KOPT-K1 (cell line): ENCODE measurements at regions not wholly inside any gene's neighbourhood (a gene's known extent, or its start where the extent isn't known, plus 50 kb on each side); places are given as distances from the start of the nearest gene placed in this dataset.

ENCODE experiments used
- H3K27ac ChIP-seq: fragments of 200-600 bp; sonication (generic); 2 replicates; pipeline ENCODE4 v1.5.1; 2016; ENCODE audit warnings: antibody characterized with exemption, mild to moderate bottlenecking, low read depth, low read length; ENCODE audit not compliant: poor library complexity, severe bottlenecking
- H3K36me3 ChIP-seq: fragments of 200-600 bp; sonication (generic); 2 replicates; pipeline ENCODE4 v1.5.1; 2017; ENCODE audit warnings: antibody characterized with exemption, mild to moderate bottlenecking, low read length, moderate library complexity; ENCODE audit not compliant: insufficient read depth
- H3K9me3 ChIP-seq: fragments of 200-600 bp; sonication (generic); 2 replicates; pipeline ENCODE4 v1.5.1; 2017; ENCODE audit warnings: antibody characterized with exemption, low read length, mild to moderate bottlenecking; ENCODE audit not compliant: insufficient read depth, poor library complexity, severe bottlenecking

DNA sequence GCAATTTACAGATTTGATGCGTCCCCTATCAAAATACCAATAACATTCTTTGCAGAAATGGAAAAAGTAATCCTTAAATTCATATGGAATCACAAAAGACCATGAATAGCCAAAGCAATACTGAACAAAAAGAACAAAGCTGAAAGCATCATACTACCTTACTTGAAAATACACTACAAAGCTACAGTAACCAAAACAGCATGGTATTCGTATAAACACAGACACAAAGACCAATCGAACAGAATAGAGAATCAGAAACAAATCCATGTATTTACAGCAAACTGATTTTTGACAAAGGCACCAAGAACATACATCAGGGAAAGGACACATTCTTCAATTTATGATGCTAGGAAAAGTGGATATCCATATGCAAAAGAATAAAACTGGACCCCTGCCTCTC is 206.5 kb upstream of the PDE10A start:
- peaks cover 30% of the 10 kb centered on the region for H3K9me3 ChIP-seq
- no peaks in the 10 kb centered on the region for H3K36me3 ChIP-seq

DNA sequence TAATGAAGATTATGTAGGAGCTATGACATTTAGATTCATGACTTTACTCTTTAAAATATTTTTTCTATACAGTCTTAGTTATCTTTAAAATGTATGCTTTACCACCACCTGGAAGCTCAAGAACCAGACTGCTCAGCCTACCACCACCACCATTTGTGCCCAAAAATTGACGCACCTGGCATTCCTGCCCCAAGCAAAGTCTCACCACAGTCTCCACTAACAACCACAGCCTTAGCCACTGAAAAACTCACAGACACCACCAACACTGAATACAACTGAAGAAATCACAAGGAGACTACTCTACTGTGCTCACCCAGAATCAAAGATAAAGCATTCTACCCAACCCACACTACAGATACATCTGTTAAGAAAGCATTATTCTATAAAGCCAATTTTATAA is 201.9 kb upstream of the PDE10A start:
- H3K36me3 ChIP-seq = no peaks in the 10 kb centered on the region
- peaks cover 26% of the 10 kb centered on the region for H3K9me3 ChIP-seq
- no peak overlapping the region for H3K27ac ChIP-seq

More for the DNA sequence above, 206.5 kb upstream of the PDE10A start:
- H3K27ac ChIP-seq = no peak overlapping the region

DNA sequence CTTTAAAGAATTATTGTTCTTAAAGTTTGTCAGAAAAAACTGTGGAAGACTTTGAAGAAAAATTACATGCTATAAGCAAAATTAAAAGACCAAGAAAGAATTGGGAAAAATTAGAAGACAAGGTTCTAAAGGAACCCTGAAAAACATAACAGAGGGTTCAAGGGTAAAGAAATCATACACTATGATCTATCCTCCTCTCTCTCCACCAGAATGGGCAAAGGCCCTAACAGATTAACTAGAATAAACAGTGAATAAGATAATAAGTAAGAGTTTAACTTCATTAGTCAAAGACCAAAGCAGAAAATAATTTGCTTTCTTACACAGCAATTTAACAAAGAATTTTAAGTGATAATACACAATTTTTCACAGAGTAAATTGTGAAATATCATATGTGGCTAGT is 201.2 kb upstream of the PDE10A start:
- Histone ChIP-seq H3K27ac (no peak overlapping the region), H3K36me3 (no peaks in the 10 kb centered on the region), H3K9me3 (peaks cover 19% of the 10 kb centered on the region)

DNA sequence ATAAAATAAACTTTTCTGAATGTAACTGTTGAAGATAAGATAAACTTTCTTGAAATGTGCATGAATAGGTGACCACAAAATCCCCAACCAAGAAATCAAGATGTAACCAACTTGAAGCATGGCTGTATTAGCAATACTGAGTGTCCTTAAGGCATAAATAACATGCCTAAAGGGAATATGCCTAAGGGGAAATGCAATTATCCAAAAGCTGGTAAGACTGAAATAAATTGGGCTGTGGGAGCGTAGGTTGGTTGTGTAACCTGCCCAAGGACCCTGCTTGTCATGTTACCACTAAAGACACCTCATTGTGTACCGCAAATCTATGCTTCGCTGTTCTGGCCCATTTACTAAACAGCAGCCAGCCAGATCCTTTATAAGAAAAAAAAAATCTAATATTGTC is 200.8 kb upstream of the PDE10A start:
- H3K27ac ChIP-seq = no peak overlapping the region
- H3K36me3 ChIP-seq = no peaks in the 10 kb centered on the region
- peaks cover 17% of the 10 kb centered on the region for H3K9me3 ChIP-seq

DNA sequence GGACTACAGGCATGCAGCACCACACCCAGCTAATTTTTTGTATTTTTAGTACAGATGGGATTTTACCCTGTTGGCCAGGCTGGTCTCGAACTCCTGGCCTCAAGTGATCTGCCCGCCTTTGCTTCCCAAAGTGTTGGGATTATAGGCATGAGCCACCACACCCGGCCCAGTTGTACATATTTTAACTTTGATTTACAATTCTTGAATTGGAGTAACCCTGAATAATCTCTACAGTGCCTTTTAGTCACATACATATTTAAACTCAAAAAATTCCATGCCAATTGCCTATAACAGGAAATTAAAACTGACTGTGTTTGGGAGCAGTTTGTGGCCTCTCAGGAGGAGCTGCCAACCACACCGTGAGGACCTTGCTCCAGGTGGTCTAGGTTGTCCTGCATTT is 199.8 kb upstream of the PDE10A start:
- no peaks in the 10 kb centered on the region for H3K36me3 ChIP-seq

DNA sequence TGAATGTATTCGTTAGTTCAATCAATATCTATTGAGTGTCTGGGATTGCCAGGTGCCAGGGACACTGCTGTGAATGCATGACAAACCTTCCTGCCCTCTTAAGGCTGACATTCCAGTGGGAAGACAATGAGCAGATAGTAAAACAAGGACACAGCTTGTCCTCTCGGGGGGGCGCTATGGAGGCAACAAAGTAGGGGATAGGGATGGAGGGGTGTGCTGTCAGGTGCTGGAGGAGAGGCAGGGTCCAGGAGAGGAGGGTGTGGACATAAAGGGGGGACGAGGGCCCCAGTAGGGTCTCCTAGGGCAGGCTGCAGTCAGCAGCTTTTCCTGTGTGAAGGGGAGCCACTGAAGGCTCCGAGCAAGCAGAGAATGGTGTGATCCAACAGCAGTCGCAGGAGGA is 198.2 kb upstream of the PDE10A start:
- Histone ChIP-seq H3K36me3 (no peaks in the 10 kb centered on the region), H3K9me3 (peaks cover 5% of the 10 kb centered on the region), H3K27ac (no peak overlapping the region)

More for the DNA sequence above, 199.8 kb upstream of the PDE10A start:
- no peak overlapping the region for H3K27ac ChIP-seq
- H3K9me3 ChIP-seq = peaks cover 15% of the 10 kb centered on the region

DNA sequence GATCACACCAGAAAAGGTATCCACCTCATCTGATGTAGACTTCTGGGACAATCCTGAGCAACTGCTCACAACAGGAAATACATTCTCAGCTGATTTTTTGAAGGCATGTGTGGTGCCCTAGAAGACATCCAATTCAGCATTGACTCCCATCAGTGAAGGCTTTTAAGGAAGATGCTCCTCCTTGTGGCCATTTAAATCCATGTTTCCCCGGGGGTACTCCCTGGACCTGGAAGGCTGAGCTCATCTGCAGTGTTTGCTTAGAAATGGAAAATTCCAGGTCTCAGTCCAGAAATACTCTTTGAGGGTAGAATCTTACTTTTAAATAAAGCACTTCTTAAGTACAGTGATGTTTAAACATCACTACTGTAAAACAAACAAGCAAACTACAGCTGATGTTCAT is 195.5 kb upstream of the PDE10A start:
- Histone ChIP-seq H3K9me3 (no peaks in the 10 kb centered on the region), H3K27ac (no peak overlapping the region), H3K36me3 (no peaks in the 10 kb centered on the region)

DNA sequence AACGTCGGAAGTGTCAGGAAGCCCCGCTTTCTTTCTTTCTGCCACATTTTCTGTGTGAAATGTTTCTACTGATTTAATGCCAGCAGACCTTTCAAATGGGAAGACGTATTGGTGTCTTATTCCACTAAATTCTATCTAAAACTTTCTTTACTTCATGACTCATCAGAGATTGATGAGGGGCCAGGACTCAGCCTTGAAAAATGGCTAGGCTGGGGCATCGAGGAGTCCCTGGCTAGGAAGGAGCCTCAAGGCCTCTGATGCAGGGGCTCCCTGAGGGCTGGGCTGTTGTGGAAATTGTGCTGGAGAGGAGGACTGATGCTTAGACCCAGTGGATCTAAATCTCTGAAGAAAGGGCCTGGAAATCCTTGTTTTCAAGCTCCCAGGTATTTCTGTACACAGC is 192.8 kb upstream of the PDE10A start:
- no peaks in the 10 kb centered on the region for H3K36me3 ChIP-seq
- no peaks in the 10 kb centered on the region for H3K9me3 ChIP-seq
- no peak overlapping the region for H3K27ac ChIP-seq

DNA sequence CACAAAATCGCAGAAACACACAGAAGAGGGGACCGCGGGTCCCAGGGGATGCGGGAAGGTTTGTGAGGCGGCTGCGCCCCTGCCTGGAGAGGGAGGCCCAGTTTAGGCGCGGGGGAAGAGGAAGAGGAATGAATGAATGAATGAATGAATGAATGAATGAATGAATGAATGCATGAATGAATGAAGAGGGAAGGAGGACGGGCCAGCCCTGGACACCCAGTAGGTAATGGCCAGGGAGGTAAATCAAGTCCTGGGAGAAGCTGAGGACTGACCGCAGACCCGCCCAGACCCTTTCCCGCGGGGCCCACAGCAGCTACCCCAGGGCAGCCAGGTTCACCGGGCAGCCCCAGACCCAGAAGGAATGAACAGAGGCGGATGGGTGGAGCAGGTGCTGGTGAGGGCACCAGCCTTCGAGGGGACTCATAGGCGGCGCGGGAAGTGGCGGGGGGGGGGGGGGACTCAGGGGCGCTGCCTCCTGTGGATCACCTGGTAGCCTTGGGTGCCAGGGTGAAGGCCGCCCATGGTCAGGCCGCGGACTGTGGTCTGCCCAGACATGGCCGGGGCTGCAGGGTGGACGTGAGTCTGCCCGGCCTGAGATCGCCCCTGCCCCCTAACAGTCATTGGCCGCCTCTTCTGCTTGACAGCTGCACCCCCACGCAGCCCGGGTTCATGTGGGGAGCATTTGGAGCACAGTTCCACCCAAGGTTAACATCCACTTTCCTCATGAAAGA is 192.0 kb upstream of the PDE10A start:
- Histone ChIP-seq H3K9me3 (no peaks in the 10 kb centered on the region), H3K27ac (no peak overlapping the region)

DNA sequence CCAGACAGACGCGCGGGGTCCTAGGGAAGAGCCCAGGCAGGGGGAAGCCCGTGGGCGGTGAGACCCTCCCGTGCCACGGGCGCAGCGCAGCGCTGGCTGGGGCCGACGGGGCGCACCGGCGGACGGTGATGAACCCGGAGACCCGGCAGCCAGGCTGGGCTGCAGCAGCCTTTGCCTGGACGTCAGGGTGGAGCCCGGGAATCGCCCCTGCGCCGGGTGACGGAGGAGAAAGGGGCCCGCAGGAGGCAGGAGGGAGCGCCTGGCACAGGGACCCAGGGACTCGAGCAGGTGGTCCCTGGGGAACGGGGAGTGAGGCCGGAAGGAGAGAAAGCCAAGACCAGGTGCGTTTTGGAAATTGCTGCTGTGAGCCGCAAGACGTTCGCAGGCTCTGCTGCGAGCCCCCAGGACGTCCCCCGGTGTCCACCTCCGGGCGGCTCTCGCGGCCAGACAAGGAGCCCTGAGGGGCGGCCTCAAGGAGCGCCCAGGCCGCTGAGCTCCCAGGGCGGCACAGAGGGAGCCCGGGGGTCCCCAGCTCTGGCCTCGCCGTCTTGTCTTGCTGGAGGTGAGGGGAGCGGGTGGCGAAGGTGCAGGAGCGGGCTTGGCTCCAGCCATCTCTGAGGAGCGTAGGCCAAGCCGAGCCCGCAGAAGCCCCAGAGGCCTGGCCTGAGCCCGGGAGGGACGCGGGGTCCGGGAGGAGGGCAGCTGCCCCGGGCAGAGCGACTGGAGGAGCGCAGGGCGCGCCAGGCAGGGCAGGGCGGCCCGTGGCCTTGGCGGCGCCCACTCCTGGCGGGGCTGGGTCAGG is 191.2 kb upstream of the PDE10A start:
- Histone ChIP-seq H3K36me3 (no peaks in the 10 kb centered on the region), H3K27ac (no peak overlapping the region), H3K9me3 (no peaks in the 10 kb centered on the region)

More for the DNA sequence above, 192.0 kb upstream of the PDE10A start:
- H3K36me3 ChIP-seq = no peaks in the 10 kb centered on the region

DNA sequence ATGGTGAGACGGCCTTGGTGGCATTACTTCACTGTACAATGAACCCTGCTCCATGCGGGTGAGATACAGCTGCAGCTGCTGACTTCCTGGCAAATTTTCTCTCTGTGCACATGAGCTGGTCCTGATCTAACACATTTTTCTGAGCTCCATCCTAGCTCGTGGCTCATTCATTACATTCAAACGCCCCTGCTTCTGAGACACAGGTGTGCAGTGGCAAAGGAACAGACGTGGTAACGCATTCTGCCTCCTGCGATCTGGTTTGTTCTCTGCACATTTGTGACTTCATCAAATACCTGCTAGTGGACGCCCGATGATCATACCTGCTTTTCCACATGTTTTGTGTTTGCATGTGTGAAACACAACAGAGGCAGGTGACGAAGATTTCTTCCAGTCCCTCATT is 189.6 kb upstream of the PDE10A start:
- no peaks in the 10 kb centered on the region for H3K9me3 ChIP-seq
- no peak overlapping the region for H3K27ac ChIP-seq
- no peaks in the 10 kb centered on the region for H3K36me3 ChIP-seq

DNA sequence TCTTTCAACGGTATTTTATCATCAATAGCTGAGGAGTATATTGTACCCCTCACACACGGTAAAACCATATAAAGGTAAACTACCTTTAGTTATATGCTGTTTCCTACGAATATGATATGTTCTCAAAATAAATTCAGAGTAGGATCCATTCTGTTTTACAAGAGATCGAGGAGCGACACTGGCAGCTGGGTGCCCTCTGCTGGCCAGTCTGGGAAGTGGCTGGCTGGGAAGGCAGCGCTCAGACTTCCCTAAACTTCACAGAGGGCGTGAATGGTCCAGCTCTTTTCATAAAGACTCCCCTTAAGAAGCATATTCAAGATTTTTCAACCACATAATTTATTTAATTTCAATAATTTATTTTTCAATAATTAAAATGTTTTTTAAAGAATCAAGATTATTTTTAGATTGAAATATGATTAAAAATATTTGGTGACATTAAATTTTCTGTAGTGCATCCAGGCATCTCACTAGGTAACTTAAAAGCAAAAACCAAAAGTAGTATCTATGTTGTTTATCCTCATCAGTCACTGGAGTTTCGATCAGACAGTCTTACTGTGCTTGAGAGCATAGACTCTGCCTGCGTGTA is 187.5 kb upstream of the PDE10A start:
- Histone ChIP-seq H3K27ac (no peak overlapping the region), H3K36me3 (no peaks in the 10 kb centered on the region), H3K9me3 (no peaks in the 10 kb centered on the region)

DNA sequence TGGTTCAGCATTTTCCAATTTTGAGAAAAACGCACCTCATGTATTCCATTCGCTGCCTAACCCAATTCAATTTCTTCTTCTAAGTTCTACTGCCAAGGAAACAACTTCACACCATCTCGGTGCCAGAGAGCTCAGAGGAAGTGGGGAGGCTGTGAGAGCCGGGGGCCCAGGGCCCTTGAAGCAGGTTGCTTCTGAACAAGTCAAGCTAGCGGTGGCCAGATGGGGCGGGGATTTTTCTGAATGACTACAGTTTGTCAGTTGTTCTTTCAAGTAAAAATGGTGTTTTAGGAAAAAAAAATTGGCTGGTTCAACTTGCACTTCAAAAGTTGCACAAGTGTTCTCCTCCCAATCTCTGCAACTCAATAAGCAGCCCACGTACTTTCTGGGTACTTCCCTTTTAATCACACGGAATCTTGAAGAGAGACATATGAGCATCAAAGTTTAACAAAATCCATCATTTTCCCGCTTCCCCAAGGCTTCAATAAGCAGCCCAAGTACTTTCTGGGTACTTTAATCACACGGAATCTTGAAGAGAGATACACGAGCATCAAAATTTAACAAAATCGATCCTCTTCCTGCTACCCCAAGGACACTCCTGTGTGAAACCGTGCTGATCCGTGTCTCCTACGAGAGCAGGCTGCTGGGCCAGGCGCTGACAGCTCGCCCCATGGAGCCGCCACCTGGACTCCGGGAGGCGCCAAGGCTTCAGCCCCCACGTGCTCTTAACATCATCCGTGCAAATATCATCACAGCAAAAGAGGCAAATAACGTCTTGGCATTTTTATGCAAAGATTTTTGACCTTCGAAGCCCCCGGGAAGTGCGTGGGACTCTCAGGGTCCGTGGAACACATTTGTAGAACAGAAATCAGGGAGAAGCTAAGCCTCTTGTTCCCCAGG is 186.7 kb upstream of the PDE10A start:
- H3K9me3 ChIP-seq = no peaks in the 10 kb centered on the region
- H3K36me3 ChIP-seq = no peaks in the 10 kb centered on the region
- peak overlapping the region; percentile 53 for H3K27ac ChIP-seq

DNA sequence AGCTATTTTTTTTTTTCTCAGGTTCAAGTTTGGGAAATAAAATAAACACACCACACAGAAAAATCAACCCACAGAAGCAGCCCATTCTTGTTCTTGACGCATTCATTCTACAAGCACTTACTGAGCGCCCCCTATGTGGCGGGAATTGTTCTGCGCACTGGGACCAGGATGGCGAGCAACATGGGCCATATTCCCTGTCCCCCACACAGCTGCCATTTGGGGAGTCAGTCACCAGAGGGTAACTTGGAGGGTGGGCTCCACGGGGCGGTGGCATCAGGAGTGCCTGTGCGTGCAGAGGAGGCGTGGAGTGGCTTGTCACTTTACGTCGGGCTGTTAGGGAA is 185.0 kb upstream of the PDE10A start:
- no peaks in the 10 kb centered on the region for H3K9me3 ChIP-seq
- H3K27ac ChIP-seq = peak overlapping the region; percentile 53

More for the DNA sequence above, 185.0 kb upstream of the PDE10A start:
- no peaks in the 10 kb centered on the region for H3K36me3 ChIP-seq
